ENCODE measurements at regions not wholly inside any gene's neighbourhood (a gene's known extent, or its start where the extent isn't known, plus 50 kb on each side); places are given as distances from the start of the nearest gene placed in this dataset.

GRCh38 chr3:159739166-159739565 lies 249.5 kb upstream of the IL12A start:
- no peak overlapping the region for H2AFZ ChIP-seq (ENCODE audit: low read depth)
- no peak overlapping the region for H3K4me3 ChIP-seq (IDR thresholded peaks at IDR 0.05; ENCODE audit: insufficient read depth, low read depth, low read length)
- H3K4me2 ChIP-seq = no peak overlapping the region
- H4K20me1 ChIP-seq (ENCODE audit: insufficient read depth) = no peaks in the 10 kb centered on the region
- H3K27me3 ChIP-seq (ENCODE audit: insufficient read depth, low read depth) = no peaks in the 10 kb centered on the region
- H3K4me1 ChIP-seq (ENCODE audit: low read depth, poor library complexity, severe bottlenecking) = no peaks in the 10 kb centered on the region
- H3K36me3 ChIP-seq (ENCODE audit: insufficient read depth) = no peaks in the 10 kb centered on the region
- H3K27ac ChIP-seq = no peak overlapping the region
- no peak overlapping the region for H3K9ac ChIP-seq
- TF ChIP-seq, protein P1, sequence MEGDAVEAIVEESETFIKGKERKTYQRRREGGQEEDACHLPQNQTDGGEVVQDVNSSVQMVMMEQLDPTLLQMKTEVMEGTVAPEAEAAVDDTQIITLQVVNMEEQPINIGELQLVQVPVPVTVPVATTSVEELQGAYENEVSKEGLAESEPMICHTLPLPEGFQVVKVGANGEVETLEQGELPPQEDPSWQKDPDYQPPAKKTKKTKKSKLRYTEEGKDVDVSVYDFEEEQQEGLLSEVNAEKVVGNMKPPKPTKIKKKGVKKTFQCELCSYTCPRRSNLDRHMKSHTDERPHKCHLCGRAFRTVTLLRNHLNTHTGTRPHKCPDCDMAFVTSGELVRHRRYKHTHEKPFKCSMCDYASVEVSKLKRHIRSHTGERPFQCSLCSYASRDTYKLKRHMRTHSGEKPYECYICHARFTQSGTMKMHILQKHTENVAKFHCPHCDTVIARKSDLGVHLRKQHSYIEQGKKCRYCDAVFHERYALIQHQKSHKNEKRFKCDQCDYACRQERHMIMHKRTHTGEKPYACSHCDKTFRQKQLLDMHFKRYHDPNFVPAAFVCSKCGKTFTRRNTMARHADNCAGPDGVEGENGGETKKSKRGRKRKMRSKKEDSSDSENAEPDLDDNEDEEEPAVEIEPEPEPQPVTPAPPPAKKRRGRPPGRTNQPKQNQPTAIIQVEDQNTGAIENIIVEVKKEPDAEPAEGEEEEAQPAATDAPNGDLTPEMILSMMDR (conservative IDR thresholded peaks at IDR 0.05; ENCODE audit: low read depth, low read length) = no peak
- no peaks in the 10 kb centered on the region for H3K79me2 ChIP-seq (ENCODE audit: insufficient read depth, low read depth)

GRCh38 chr3:159739969-159740368 lies 248.7 kb upstream of the IL12A start:
- no peaks in the 10 kb centered on the region for H3K36me3 ChIP-seq (ENCODE audit: insufficient read depth)
- H4K20me1 ChIP-seq (ENCODE audit: insufficient read depth) = no peaks in the 10 kb centered on the region
- no peaks in the 10 kb centered on the region for H3K4me1 ChIP-seq (ENCODE audit: low read depth, poor library complexity, severe bottlenecking)
- no peaks in the 10 kb centered on the region for H3K79me2 ChIP-seq (ENCODE audit: insufficient read depth, low read depth)
- H3K9ac ChIP-seq = no peak overlapping the region
- H3K4me3 ChIP-seq (IDR thresholded peaks at IDR 0.05; ENCODE audit: insufficient read depth, low read depth, low read length) = no peak overlapping the region
- TF ChIP-seq, protein P1 (conservative IDR thresholded peaks at IDR 0.05; ENCODE audit: low read depth, low read length) = no peak
- no peak overlapping the region for H3K4me2 ChIP-seq
- H3K27me3 ChIP-seq (ENCODE audit: insufficient read depth, low read depth) = no peaks in the 10 kb centered on the region
- no peak overlapping the region for H2AFZ ChIP-seq (ENCODE audit: low read depth)
- no peak overlapping the region for H3K27ac ChIP-seq

GRCh38 chr3:159741281-159741680 lies 247.4 kb upstream of the IL12A start:
- Histone ChIP-seq H3K4me3 (IDR thresholded peaks at IDR 0.05; ENCODE audit: insufficient read depth, low read depth, low read length) (no peak overlapping the region), H3K36me3 (ENCODE audit: insufficient read depth) (no peaks in the 10 kb centered on the region), H4K20me1 (ENCODE audit: insufficient read depth) (no peaks in the 10 kb centered on the region), H3K79me2 (ENCODE audit: insufficient read depth, low read depth) (no peaks in the 10 kb centered on the region), H2AFZ (ENCODE audit: low read depth) (no peak overlapping the region), H3K4me2 (no peak overlapping the region), H3K9ac (no peak overlapping the region), H3K4me1 (ENCODE audit: low read depth, poor library complexity, severe bottlenecking) (no peaks in the 10 kb centered on the region), H3K27ac (no peak overlapping the region), H3K27me3 (ENCODE audit: insufficient read depth, low read depth) (no peaks in the 10 kb centered on the region)
- TF ChIP-seq, protein P1 (conservative IDR thresholded peaks at IDR 0.05; ENCODE audit: low read depth, low read length) = no peak

GRCh38 chr3:159748425-159748824 lies 240.2 kb upstream of the IL12A start:
- H3K27ac ChIP-seq = no peak overlapping the region
- no peak overlapping the region for H2AFZ ChIP-seq (ENCODE audit: low read depth)
- H3K27me3 ChIP-seq (ENCODE audit: insufficient read depth, low read depth) = no peaks in the 10 kb centered on the region
- no peaks in the 10 kb centered on the region for H3K4me1 ChIP-seq (ENCODE audit: low read depth, poor library complexity, severe bottlenecking)
- no peak overlapping the region for H3K9ac ChIP-seq
- H3K79me2 ChIP-seq (ENCODE audit: insufficient read depth, low read depth) = no peaks in the 10 kb centered on the region
- no peaks in the 10 kb centered on the region for H4K20me1 ChIP-seq (ENCODE audit: insufficient read depth)
- no peak overlapping the region for H3K4me2 ChIP-seq
- no peak overlapping the region for H3K4me3 ChIP-seq (IDR thresholded peaks at IDR 0.05; ENCODE audit: insufficient read depth, low read depth, low read length)
- TF ChIP-seq, protein P1 (conservative IDR thresholded peaks at IDR 0.05; ENCODE audit: low read depth, low read length) = no peak
- H3K36me3 ChIP-seq (ENCODE audit: insufficient read depth) = no peaks in the 10 kb centered on the region

All from KMS-11 (cell line).